Gastroesophageal sphincter (tissue), 3 donors: ENCODE measurements at regions not wholly inside any gene's neighbourhood (a gene's known extent, or its start where the extent isn't known, plus 50 kb on each side); places are given as distances from the start of the nearest gene placed in this dataset.

ENCODE experiments used
- EP300 ChIP-seq: sonication (generic); formaldehyde crosslinking; IDR thresholded peaks from one replicate; pipeline ENCODE4 v1.6.1; 2017; ENCODE audit warnings: antibody characterized with exemption, mild to moderate bottlenecking
- POLR2A ChIP-seq, 2 donors: fragments of 450-650 bp; IDR thresholded peaks; one replicate each; pipeline ENCODE4 v1.6.1; 2017; ENCODE audit warnings: antibody characterized with exemption in 2 of 2, mild to moderate bottlenecking in 2 of 2, moderate library complexity in 1 of 2
- POLR2AphosphoS5 ChIP-seq: sonication (generic); formaldehyde crosslinking; IDR thresholded peaks from one replicate; pipeline ENCODE4 v1.6.1; 2017; ENCODE audit warnings: antibody characterized with exemption
- TF ChIP-seq, protein P1 (sequence below), 4 experiments: fragments of 200-600 bp in 2 of 4; fragments of 450-650 bp in 2 of 4; sonication (generic) in 1 of 4; IDR thresholded peaks; one replicate each; pipeline ENCODE4 v1.5.1; 2017 to 2019; ENCODE audit warnings: antibody characterized with exemption in 4 of 4, mild to moderate bottlenecking in 2 of 4, moderate library complexity in 2 of 4

DNA sequence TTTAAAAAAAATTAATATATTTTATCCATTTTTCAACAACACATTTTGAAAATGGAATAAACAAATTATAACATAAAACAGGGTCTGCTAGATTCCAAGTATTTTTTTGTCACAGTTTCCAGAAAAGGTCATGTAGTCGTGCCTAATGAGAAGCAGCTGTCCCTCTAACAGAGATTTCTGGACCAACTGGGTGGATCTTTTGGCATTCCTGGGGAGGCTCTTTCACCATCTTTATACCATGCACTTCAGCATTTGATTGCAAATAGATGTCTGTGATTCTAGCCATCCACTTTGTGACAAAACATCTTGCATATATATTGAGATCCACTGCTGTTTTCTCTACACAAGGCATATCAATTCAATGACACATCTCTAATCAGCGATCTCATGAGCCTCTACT, 210.7 kb upstream of the LDB2 start:
- TF ChIP-seq, protein P1, sequence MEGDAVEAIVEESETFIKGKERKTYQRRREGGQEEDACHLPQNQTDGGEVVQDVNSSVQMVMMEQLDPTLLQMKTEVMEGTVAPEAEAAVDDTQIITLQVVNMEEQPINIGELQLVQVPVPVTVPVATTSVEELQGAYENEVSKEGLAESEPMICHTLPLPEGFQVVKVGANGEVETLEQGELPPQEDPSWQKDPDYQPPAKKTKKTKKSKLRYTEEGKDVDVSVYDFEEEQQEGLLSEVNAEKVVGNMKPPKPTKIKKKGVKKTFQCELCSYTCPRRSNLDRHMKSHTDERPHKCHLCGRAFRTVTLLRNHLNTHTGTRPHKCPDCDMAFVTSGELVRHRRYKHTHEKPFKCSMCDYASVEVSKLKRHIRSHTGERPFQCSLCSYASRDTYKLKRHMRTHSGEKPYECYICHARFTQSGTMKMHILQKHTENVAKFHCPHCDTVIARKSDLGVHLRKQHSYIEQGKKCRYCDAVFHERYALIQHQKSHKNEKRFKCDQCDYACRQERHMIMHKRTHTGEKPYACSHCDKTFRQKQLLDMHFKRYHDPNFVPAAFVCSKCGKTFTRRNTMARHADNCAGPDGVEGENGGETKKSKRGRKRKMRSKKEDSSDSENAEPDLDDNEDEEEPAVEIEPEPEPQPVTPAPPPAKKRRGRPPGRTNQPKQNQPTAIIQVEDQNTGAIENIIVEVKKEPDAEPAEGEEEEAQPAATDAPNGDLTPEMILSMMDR (IDR thresholded peaks at IDR 0.05) = no peak
- TF ChIP-seq EP300 = no peak
- no peak for TF ChIP-seq POLR2AphosphoS5
- TF ChIP-seq POLR2A (IDR thresholded peaks at IDR 0.05) = no peak
